TTC549 (cell line): ENCODE measurements at regions not wholly inside any gene's neighbourhood (a gene's known extent, or its start where the extent isn't known, plus 50 kb on each side); places are given as distances from the start of the nearest gene placed in this dataset.

ENCODE experiments used
- FAIRE-seq: peaks from 2 replicates; lab custom pipeline; 2012; peaks lifted over from hg19 to GRCh38; lab: Jason Lieb, UNC

DNA sequence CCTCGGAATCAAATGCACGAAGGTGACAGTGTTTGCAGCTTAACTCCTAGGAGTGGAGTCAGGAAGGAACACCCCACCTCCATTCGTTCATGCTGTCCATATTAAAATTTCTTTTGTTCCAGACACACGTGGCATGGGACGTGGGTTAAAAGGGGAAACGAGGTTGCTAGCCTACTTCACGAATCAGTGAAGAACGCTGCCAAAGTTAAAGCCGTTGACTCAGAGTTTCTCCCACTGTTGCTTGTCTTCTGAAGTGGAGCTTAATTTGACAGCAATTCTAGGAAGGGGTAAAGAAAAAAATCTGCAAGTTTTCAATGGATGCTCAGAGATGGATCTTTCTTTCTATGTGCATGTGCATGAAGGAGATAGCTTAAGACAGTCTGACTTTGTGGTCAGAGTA, 499.1 kb downstream of the CD83 start:
- no peak for FAIRE-seq

DNA sequence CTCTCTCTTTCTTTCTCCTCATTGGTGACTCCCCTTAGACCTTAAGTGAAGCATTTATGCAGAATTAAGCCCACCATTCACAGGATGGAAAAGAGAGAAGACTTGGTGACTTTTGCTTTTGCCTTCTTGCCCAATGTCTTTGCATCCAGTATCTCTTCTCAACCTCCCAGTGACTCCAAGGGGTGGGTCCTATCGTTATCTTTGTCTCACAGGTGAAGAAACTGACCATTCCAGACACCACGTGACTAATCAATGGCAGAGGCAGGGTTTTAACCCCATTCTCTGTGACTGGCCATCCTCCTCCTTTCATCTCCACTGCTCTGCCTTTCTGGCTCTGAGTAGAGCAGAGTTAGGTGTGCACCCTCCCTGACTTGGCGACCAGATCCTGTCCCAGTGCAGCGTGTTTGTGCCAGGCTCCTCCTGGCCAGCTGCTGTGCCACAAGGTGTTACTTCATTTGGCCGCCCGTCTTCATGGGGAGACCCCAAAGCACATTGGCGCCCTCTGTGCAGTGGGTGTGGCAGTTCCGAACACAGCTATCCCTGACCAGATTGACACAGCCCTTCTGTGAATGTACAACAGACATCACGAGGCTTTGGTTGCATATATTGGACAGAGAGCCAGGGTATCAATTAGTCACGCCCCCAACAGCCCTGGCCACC, 501.3 kb downstream of the CD83 start:
- FAIRE-seq: no peak

DNA sequence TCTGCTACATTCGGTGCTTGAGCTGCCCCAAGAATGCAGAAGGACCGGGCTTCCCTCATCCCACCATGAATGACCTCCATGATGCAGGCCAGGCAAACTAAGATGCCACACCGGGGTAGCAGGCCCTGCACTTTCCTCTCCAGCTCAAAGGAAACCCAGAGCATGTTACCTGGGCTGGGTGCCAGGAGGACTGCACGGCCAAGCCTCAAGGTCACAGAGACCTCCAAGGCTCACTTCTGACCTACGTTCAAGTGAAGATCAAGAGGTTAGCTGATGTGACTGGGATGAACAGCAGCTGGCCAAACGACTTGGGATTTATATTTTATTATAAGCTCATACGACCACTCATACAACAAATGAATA, 501.8 kb downstream of the CD83 start:
- no peak for FAIRE-seq

DNA sequence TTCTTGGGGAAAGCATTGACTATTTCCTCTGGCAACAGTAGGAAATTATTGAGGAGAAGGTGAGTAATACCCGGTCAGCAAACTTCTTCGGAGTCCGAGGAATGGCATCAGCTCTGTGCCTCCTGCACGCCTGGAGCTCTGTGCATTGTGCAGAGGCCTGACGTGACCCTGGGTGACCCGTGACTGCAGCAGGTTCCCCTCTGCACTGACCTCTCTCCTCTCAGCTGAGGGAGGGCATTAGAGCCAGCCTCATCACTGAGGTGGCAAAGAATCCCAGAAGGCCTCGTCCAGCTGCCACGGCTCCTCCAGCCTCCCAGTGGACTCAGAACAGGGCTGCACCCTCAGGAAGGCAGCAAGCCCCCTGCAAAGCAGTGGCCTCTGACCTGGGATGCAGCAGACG, 502.9 kb downstream of the CD83 start:
- no peak for FAIRE-seq

DNA sequence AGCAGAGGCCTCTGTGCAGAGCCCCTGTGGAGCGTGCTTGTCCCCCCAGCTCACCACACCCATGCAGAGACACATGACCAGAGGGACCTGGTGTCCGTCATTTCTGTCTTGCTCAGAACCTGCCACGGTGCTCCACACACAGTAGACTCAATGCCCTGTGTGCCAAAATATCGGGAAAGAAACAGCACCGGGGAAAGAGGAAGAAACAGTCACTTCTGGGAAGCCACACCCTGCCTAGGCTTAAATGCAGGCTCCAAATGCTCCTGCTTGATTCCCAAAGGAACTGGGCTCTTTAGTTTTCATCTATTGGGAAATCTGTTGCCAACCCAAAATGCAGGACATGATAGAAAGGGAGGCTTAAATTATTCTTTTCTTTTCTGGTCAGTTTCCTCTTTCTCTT, 503.9 kb downstream of the CD83 start:
- no peak for FAIRE-seq

DNA sequence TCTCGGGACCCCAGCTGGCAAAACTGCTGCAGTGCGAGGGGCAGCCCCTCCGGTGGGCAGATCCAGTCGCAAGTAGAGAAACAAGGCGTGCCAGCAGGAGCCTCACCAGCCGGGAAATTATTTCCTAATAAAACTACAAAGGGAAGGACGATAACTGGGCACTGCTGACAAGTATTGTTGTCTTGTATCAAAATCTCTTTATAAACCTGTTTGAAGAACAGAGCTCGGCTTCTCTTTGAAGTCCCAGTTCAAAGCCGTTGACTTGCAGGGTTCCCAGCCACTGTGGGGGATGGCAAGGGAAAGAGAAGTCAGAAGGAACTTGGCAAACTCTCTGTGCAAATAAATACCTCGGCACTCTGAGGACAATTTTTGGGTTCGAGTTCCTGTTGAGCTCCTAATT, 504.5 kb downstream of the CD83 start:
- no peak for FAIRE-seq

DNA sequence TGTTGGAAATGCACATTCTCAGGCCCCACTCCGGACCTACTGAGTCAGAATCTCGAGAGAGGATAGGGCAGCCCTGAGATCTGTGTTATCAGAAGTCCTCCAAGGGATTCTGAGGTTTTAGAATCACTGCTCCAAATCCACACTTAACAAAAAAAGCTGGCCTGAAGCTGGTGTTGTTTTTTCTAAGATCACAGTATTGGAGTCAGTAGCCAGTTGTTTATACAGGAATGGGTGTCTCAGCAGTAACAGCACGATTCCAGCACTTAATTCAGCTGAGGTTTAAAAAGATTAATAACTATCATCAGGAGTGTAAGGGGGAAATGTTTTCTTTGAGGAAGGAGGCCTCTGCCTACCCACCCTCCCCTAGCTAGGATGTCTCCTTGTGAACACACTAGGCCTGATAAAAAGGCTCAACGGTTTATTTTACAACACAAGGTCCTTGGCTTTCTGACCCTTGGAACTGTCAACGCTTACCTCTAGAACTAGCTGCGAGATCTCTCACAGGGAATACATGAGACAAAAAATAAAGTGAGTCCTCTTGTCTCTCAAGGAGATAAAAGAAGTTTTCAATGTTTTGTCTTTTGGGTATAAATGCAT, 505.4 kb downstream of the CD83 start:
- no peak for FAIRE-seq

DNA sequence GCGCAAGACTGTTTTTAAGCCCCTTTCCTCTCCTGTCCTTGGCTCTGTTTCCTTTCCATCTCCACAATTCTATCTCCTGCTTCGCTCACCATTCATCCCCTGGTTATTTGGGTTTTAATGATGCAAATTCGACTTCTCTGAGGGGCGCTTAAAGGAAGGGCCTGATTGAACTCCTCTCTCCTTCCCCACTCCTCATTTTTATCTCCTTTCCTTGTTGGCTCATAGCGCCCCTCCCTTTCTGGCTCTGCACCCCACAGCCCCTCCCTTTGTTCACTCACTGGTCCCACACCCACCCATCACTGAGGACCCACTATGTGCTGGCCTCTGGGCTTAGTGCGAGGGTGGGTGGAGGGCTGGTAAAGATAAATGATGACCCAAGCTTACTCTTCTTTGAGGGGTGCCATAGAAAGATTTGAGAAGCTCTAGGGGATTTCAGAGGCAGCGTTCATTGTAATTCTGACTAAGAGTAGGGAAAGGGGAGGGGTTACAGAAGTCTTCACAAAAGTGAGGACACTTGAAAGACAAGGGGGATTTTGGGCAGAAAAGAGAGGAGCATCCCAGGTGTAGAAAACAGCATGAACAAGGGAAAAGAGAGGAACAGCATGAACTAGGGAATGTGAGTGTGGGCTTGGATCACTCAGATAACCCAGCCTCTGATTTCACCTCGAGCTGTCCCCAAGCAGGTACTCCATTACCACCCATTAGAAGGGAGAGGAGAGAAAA, 507.8 kb downstream of the CD83 start:
- no peak for FAIRE-seq

DNA sequence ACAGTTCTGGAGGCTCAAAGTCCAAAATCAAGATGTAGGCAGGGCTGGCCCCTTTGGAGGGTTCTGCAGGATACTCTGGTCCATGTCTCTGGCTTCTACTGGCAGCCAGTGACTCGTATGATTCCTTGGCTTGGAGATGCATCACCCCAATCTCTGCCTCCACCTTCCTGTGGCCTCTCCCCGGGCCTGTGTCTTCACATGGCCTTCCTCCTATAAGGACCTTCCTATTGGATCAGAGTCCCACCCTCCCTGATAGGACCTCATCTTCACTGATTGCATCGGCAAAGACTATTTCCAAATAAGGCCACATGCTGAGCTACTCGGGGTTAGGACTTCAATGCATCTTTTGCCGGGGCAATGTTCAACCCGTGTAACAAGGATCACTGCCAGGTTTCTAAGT, 509.0 kb downstream of the CD83 start:
- FAIRE-seq: no peak

DNA sequence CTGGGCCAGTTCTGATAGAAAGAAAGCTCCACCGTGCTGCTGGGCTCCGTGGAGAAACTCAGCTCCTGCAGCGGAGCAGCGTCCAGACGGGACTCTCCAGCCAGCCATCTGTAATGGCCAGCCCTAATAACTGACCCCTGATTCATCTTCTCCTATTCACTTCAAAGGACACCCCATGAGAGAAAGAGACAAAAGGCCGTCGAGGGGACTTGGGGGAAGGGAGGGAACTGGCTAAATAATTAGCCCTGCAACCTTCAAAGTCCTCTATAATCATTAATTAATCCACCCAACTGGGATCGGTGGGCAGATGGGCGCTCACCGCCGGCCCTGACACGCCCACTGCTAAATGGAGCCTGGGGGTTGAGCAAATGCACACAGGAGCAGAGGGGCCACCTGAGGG, 512.4 kb downstream of the CD83 start:
- FAIRE-seq: no peak

DNA sequence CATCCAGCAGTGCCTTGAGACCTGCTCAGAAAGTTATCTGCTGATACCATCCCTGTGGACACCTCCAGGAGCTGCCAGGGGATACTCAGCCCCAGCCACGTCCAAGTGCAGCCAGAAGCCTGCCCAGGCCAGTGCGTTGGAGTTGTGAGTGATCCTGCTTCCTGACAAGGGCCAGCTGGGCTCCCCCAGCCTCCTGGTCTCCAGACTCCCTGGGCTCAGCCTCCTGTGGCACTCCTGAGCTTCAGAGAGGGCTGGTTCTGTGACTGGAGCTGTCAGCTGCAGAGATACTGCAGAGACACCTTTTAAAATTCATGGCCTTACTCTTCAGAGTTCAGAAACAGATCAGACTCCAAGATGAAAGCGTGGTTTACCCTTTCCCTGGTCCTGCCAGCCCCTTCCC, 515.9 kb downstream of the CD83 start:
- FAIRE-seq: no peak

DNA sequence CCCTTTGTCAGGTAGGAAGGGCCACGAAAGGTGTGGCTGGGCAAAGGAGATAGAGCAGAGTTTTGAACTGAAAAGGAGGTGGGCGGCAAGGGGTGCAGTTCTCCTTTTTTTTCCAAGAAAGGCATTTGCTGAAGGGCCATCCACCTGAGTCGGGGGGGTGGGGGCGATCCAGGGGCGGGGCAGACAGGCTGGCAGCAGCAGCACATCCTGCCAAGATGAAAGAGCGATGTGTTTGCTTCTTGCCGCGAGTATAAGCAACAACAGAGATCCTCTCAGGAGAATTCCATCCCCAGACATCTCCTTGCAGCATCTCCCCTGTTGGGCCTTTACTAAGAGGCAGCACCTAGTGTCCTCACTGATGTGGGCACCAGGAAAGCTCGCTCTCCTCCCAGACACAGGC, 516.5 kb downstream of the CD83 start:
- FAIRE-seq: no peak

DNA sequence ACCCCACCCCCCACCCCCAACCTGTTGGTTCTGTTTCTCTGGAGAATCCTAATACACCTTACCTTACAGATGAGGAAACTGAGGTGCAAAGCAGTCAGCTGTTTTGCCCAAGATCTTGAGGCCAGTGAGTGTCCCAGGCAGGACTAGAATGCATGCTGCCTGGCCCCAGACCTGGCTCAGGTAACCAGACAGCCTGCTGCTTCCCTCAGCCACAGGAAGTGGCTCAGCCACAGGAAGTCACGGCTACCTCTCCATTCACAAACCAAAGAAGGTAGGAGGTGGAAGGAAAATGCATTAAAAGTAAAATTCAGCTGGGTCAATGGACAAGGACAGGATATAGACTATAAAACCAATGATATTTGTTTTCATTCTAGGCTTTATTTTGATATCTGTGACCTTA, 517.6 kb downstream of the CD83 start:
- FAIRE-seq: no peak

DNA sequence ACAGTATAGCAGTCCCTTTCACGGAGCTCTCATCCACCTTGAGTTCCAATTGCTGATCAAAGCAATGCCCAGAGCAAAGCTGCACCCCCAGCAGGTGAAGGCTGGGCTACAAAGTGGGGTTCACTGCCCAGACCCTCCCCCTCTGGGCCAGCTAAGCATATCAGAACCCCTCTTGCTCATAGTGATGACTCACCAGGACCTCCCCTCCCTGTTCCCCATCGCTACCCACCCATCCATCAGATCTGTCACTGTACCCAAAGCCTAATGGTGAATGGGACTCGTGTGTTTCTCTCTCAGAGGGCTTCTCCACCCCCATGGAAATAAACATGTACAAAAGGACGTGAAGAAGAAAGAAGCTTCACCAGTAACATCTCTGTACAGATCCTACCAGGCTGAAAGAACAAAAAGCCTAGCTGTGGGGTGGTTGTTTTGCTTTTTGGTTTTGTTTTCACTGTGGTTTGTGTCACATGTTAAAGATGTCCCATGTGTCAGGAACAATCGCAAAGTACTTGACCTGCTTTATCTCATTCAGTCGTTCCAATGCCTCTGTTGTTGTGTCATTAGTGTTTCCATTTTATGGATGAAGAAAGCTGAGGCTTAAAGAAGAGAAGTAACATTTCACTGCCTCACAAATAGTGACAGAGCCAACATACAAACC, 518.5 kb downstream of the CD83 start:
- FAIRE-seq: no peak

DNA sequence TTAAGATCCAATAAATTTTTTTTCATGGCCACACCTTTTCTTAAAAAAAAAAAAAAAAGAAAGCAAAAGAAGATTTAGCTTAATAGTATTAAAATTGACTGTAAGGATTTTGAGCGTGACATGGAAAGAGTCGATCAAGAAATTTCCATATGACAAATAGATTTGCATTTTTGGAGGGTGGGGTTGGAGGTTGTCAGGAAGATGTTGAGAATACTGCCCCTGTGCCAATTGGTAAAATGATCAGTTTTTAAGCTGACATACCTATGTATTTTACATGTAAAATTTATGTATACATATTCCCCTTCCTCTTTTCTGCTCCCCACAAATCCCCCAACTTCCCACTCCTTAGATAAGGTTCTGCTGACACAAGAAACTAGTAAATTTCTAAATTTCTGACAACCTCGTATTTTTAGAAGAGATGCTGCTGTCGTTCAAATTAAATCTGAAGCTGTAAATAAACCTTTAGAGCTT, 520.9 kb downstream of the CD83 start:
- no peak for FAIRE-seq

DNA sequence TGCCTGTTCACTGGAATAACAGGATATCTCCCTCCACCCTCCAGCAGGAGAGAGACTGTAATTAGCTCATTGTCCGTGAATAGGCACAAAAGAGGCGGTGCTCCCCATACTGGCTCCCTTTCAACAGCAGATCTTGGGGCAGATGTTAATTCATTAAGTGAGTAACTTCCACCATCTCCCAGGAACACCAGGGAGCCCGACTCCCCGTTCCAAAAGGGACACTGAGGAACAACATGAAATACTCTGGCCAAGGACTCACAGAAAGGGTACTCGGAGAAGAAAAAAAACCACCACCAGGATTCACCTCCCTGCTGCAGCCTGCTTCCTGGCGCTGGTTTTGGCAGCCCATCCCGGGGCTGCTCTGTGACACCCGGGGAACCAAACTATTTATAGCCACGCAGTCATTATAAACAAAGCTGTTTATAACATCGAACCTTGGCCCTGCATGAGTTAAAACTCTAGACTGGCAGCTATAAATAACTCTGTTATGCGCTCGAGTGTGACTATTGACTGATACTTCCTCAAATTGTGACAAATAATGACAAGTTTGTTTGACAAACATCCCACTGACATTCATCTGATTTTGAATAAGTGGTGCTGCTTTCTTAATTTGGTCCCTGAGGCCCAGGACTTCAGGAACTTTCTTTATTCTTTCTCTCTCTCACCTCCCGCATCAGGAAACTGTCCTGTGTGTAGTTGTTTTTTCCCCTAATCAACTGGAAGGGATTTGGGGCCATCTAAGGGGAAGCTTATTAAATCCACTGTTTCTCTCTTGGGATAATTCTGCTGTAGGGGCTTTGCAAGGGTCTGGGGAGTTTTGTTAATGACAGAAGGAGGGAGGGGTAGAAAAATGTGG, 521.6 kb downstream of the CD83 start:
- no peak for FAIRE-seq

DNA sequence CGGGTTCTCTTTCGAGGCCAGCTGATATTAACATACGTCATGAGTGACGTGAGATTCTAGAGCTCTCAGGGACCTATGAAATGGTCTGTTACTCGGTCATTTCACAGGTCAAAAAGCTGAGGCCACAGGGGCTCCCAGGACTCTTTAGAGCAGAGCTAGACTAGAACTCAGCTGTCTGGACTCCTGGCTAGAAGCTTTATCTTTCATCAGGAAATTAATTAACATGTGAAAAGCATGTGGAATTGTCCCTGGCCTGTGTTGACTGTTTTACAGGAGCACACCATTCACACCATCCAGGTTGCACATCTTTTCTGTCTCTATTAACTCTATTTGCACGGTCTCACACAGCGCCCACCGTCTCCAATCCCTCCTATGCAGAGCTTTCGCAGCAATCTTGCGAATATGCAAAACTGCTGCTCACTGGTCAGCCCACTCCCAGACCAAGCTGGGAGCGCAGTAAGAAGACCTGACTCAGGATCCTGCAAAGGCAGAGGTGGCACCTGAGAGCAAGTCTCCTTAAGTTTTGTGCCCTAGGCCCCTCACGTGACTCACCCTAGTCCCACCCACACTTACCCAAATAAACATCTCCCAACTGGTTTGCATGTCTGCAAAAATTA, 522.5 kb downstream of the CD83 start:
- no peak for FAIRE-seq

DNA sequence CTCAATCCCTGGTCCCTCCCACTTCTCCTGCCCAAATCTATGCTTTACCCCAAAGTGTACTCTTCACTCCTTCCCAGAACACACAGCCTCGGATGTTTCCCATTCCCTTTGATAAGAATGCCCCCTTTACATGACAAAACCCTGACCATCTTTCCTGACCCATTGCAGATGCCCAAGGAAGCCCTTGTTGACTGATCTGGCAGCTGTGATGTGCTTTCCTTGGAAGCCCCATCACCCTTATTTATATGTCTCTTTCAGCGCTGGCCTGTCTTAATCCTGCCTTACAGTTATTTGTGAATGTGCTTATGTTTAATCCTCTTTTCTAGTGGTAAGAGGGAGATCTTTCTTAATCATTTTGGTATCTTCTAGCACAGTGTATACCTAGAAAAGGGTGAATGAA, 523.1 kb downstream of the CD83 start:
- FAIRE-seq: no peak

DNA sequence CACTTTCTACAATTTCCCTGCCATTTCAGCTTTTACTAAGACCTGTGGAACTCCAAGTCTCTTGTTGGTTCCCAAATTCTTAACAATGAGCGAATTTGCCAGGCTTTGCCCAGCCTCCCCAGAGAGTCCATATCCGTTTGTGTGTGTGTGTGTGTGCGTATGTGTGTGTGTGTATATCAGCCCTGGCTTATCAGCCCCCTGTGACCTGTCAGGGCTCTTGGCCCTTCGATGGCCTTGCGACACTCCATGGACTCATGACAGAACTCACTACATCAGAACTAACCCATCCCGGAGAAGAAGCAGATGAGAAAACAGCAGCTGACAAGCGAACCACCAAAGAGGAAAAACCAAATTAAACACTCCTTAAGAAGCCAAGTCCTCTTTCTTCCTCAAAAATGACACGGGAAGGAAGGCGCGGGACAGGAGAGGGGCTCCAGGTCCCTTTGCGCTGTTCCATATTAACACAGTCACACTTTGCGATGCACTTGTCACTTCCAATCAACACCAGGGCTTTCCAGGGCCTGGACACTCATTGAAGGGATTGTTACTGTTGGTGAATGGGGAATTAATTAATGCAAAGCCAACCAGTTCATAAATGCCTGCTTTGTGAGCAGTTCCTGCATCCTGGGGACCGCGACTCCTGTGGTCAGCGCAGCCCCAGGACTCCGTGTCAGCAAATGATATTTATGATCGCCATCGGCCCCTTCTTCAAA, 524.0 kb downstream of the CD83 start:
- FAIRE-seq: no peak

DNA sequence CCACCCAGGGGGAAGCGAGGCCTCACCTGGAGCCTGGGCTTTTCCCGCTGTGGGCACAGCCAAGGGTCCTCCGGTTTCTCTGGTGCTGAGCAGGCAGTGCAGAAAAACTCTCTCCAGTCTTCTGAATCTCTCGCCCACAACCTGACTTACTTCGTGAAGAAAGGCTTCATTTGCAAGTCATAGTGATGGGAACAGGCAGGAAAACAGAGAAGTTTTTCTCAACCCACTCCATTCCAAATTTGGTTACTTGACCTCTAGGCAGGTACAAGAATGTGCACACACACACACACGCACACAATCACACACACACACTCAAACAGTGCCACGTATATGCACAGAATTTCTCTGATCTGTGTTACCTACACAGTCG, 524.5 kb downstream of the CD83 start:
- FAIRE-seq: no peak

DNA sequence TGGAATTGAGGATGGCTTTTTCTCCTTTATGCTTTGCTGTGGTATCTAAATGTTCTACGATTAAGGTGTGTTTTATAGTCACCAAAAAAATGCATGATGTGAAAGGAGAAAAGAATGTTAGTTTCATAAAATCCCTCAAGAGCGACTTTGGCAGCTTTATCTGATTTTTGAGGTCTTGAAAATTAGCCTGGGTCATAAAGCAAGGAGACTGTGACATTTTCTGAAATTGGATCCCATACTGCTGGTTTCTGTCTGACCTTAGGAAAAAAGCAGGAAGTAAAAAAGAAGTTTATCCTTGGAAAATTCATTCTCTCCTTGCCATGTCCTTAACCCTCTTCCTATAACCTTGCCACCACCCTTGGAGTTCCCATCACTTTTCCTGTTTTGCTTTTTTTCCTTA, 525.3 kb downstream of the CD83 start:
- FAIRE-seq: no peak
